GM19035 (cell line): ENCODE measurements at regions not wholly inside any gene's neighbourhood (a gene's known extent, or its start where the extent isn't known, plus 50 kb on each side); places are given as distances from the start of the nearest gene placed in this dataset.
"Not testable (repeated sequence)": the region's sequence is repeated elsewhere in the genome, so short reads cannot be mapped to it uniquely, and the experiment has no call there.

Source experiments
- ATAC-seq: cut with Tn5 transposase; IDR thresholded peaks from one replicate; pipeline ENCODE4 v1.9.1; 2021; ENCODE audit not compliant: unreplicated experiment

GRCh38 chr11:29490938-29491337, 525.9 kb downstream of the KCNA4 start:
- ATAC-seq, result no peak

GRCh38 chr11:29486301-29486700, 530.5 kb downstream of the KCNA4 start:
- no peak for ATAC-seq

- no peak for ATAC-seq
These were observed 531.2 kb downstream of the KCNA4 start for GRCh38 chr11:29485641-29486040.

- no peak for ATAC-seq
These were observed 532.3 kb downstream of the KCNA4 start for GRCh38 chr11:29484548-29484947.

- ATAC-seq, result no peak
These were observed 533.0 kb downstream of the KCNA4 start for GRCh38 chr11:29483831-29484230.

GRCh38 chr11:29482510-29482909, 534.3 kb downstream of the KCNA4 start:
- ATAC-seq, result no peak

GRCh38 chr11:29481738-29482137, 535.1 kb downstream of the KCNA4 start:
- no peak for ATAC-seq

GRCh38 chr11:29480981-29481380, 535.8 kb downstream of the KCNA4 start:
- ATAC-seq, result no peak

- no peak for ATAC-seq
These were observed 558.6 kb downstream of the KCNA4 start for GRCh38 chr11:29458252-29458651.

GRCh38 chr11:29452146-29452545, 564.7 kb downstream of the KCNA4 start:
- no peak for ATAC-seq

GRCh38 chr11:29449281-29450074, 567.4 kb downstream of the KCNA4 start:
- no peak for ATAC-seq

- ATAC-seq, result no peak
These were observed 568.5 kb downstream of the KCNA4 start for GRCh38 chr11:29448246-29448877.

- no peak for ATAC-seq
These were observed 569.0 kb downstream of the KCNA4 start for GRCh38 chr11:29447821-29448220.

- ATAC-seq, result no peak
These were observed 570.7 kb downstream of the KCNA4 start for GRCh38 chr11:29446132-29446531.

- ATAC-seq, result not testable (repeated sequence)
These were observed 571.6 kb downstream of the KCNA4 start for GRCh38 chr11:29445191-29445590.

GRCh38 chr11:29438815-29439214, 578.0 kb downstream of the KCNA4 start:
- no peak for ATAC-seq

GRCh38 chr11:29435421-29435820, 581.4 kb downstream of the KCNA4 start:
- no peak for ATAC-seq

GRCh38 chr11:29432719-29433325, 584.0 kb downstream of the KCNA4 start:
- ATAC-seq, result no peak

GRCh38 chr11:29405305-29405704, 611.5 kb downstream of the KCNA4 start:
- ATAC-seq, result no peak

GRCh38 chr11:29395555-29396072, 621.2 kb downstream of the KCNA4 start:
- ATAC-seq, result no peak

- ATAC-seq, result no peak
These were observed 627.0 kb downstream of the KCNA4 start for GRCh38 chr11:29389793-29390192.

GRCh38 chr11:29373725-29374124, 643.1 kb downstream of the KCNA4 start:
- ATAC-seq, result no peak
